Sigmoid colon (tissue), 6 donors: ENCODE measurements at regions not wholly inside any gene's neighbourhood (a gene's known extent, or its start where the extent isn't known, plus 50 kb on each side); places are given as distances from the start of the nearest gene placed in this dataset.
A peak's percentile ranks its signal among the peaks of the same experiment; 100 is the strongest.

Experiments used
- DNase-seq: peaks from one replicate; pipeline ENCODE4 v3.0.0-alpha.2; 2019
- H3K27ac ChIP-seq, 4 donors: fragments of 200-600 bp; sonication (generic); one replicate each; pipeline ENCODE4 v1.5.1; 2016 to 2019; ENCODE audit warnings: mild to moderate bottlenecking in 1 of 4
- H3K27me3 ChIP-seq, 3 donors: fragments of 200-600 bp; sonication (generic); one replicate each; pipeline ENCODE4 v1.5.1; 2019; ENCODE audit warnings: mild to moderate bottlenecking in 1 of 3
- H3K36me3 ChIP-seq, 4 donors: fragments of 200-600 bp; sonication (generic); one replicate each; pipeline ENCODE4 v1.5.1; 2016 to 2019
- H3K4me1 ChIP-seq, 4 donors: fragments of 200-600 bp; sonication (generic); one replicate each; pipeline ENCODE4 v1.5.1; 2017 to 2019
- H3K4me3 ChIP-seq, 4 donors: fragments of 200-600 bp; sonication (generic); one replicate each; pipeline ENCODE4 v1.5.1; 2017 to 2019; ENCODE audit warnings: mild to moderate bottlenecking in 2 of 4, moderate library complexity in 1 of 4
- H3K9me3 ChIP-seq, 4 donors: fragments of 200-600 bp in 3 of 4; sonication (generic) in 3 of 4; one replicate each; pipeline versions ENCODE4 v1.5.1 to v1.6.1; 2013 to 2019
- EP300 ChIP-seq, 4 donors: sonication (generic); formaldehyde crosslinking; IDR thresholded peaks; one replicate each; pipeline ENCODE4 v1.6.1; 2017; ENCODE audit warnings: antibody characterized with exemption in 4 of 4
- POLR2A ChIP-seq, 2 donors: fragments of 450-650 bp; IDR thresholded peaks; one replicate each; pipeline ENCODE4 v1.6.1; 2016; ENCODE audit warnings: antibody characterized with exemption in 2 of 2, mild to moderate bottlenecking in 2 of 2, moderate library complexity in 2 of 2
- POLR2AphosphoS5 ChIP-seq, 4 donors: sonication (generic); formaldehyde crosslinking; IDR thresholded peaks; one replicate each; pipeline ENCODE4 v1.6.1; 2017; ENCODE audit warnings: antibody characterized with exemption in 4 of 4
- WGBS, 2 donors: extraction: QIAGEN DNeasy Blood & Tissue Kit; methylation state at CpG; one replicate each; pipeline ENCODE4 v1.1.7; 2013; 5-methylcytosine and 5-hydroxymethylcytosine counted together
- intact Hi-C: fragments of 100-400 bp; cut with DNase I; formaldehyde crosslinking; loops from one replicate; pipeline ENCODE4 v1.15.1; 2023
- TF ChIP-seq, protein P1 (sequence below), 4 experiments: fragments of 450-650 bp in 3 of 4; fragments of 200-600 bp in 1 of 4; IDR thresholded peaks; one replicate each; pipeline ENCODE4 v1.5.1; 2016 to 2019; ENCODE audit warnings: antibody characterized with exemption in 4 of 4, mild to moderate bottlenecking in 3 of 4, moderate library complexity in 2 of 4
- donor health status: healthy with polysubstance abuse.
- donor health status: healthy.

DNA sequence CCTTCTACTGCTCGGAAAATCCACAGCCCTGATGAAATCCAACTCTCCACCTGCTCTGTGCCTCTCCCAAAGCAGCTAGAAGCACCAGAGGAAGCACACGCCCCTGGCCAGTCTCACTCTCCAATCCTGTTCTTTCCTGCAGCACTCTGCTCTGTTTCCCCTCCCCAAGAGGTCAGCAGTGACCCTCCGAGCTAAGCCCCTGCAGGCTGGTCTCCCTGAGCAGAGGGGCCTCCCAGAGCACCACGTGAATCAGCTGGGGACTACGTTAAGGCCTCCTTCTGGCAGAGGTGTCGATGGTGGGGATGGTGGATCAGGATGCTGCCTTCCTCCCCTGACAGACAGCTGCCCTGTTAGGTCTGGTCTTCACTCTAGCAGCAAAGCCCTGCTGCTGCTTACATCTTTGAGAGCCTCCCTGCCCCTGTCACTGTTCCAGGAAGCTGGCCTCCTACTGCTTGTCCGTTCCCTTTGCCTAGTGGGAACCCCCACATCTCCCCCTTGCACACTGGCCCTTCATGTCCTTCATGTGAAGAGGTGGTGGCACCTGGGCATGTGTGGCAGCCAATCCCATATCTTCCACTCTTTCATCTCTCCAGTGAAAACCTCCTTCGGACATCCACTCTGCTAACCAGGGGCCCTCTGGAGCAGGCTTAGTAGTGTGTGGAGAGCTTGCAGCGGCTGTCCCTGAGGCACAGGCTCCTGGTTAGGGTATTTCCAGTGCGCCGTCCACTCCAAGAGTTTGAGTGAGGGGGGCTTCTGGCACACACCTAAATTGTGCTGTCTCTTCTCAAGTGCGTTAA, 307.5 kb upstream of the HS6ST1 start:
- WGBS, 2 donors = 72 to 81% methylated on average over 12 of the region's 12 CpGs
- Histone ChIP-seq H3K4me3 (no peak overlapping the region), H3K9me3 (no peaks in the 10 kb centered on the region), H3K27me3 (no peaks in the 10 kb centered on the region), H3K27ac (no peak overlapping the region), H3K36me3 (no peaks in the 10 kb centered on the region), H3K4me1 (no peaks in the 10 kb centered on the region)
- TF ChIP-seq, protein P1, sequence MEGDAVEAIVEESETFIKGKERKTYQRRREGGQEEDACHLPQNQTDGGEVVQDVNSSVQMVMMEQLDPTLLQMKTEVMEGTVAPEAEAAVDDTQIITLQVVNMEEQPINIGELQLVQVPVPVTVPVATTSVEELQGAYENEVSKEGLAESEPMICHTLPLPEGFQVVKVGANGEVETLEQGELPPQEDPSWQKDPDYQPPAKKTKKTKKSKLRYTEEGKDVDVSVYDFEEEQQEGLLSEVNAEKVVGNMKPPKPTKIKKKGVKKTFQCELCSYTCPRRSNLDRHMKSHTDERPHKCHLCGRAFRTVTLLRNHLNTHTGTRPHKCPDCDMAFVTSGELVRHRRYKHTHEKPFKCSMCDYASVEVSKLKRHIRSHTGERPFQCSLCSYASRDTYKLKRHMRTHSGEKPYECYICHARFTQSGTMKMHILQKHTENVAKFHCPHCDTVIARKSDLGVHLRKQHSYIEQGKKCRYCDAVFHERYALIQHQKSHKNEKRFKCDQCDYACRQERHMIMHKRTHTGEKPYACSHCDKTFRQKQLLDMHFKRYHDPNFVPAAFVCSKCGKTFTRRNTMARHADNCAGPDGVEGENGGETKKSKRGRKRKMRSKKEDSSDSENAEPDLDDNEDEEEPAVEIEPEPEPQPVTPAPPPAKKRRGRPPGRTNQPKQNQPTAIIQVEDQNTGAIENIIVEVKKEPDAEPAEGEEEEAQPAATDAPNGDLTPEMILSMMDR (IDR thresholded peaks at IDR 0.05) = no peak
- TF ChIP-seq EP300 (IDR thresholded peaks at IDR 0.05) (no peak), POLR2A (IDR thresholded peaks at IDR 0.05) (no peak), POLR2AphosphoS5 (IDR thresholded peaks at IDR 0.05) (no peak)
- DNase-seq = peak; percentile 35
- intact Hi-C loops = no loop called here

DNA sequence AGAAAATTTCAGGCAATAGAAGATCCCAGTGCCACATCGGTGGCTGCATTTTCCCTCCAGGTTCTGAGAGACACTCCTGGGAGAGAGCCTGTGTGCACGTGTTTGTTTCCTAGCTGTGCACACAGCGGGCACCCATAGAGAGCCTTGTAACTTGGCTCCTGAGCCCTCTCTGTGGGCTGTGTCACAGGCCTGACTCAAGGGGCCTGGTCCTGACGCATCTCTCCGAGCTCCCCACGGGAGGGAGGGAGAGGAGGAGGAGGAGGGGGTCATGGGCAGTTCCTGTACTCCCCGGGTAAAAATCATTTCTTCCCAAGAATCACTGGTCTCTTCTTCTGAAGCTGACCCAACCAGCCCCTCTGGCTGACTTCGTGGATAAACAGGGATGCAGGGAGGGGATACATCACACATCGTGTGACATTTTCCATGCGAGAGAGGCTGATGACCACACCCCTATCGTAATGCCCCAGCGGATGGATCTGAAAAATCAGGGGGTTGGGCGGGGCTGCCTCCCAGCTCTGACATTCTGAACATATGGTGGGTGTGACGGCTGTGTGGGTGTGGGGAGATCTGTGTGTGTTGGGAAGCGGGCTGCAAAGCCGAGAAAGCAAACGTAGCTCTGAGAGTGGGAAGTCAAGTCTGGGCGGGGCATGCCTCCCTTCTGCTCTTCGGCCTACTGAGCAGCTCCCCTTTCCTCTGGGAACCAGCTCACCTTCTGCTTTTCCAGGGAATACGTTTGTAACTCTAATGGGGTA, 308.3 kb upstream of the HS6ST1 start:
- no peak for TF ChIP-seq EP300 (IDR thresholded peaks at IDR 0.05)
- TF ChIP-seq, protein P1 (IDR thresholded peaks at IDR 0.05) = no peak
- no peak for TF ChIP-seq POLR2AphosphoS5 (IDR thresholded peaks at IDR 0.05)
- TF ChIP-seq POLR2A (IDR thresholded peaks at IDR 0.05) = no peak
- Histone ChIP-seq H3K27ac (no peak overlapping the region), H3K36me3 (no peaks in the 10 kb centered on the region), H3K4me1 (no peaks in the 10 kb centered on the region), H3K4me3 (no peak overlapping the region), H3K9me3 (no peaks in the 10 kb centered on the region), H3K27me3 (no peaks in the 10 kb centered on the region)
- intact Hi-C loops = no loop called here
- peak; percentile 33 for DNase-seq
- WGBS, 2 donors = 36 to 73% methylated on average over 20 of the region's 20 CpGs

DNA sequence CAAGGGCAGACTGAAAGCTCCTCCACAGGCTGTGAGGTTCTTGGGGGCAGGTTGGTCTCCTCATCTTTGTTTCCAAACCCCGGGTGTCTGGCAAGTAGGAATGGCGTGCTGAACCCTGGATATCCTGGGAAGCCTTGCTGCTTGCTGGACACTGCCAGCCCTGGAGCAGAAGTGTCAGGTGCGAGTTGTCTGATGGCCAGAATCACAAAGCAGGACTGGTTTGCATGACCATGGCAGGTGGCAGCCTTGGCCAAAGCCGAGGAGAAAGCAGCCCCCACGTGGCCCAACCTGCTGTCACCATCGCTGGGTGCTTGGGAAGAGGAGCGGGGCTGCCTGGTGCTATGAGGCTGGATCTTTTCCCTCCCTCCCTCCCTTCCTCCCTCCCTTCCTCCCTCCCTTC, 309.5 kb upstream of the HS6ST1 start:
- Histone ChIP-seq H3K36me3 (no peaks in the 10 kb centered on the region), H3K4me3 (no peak overlapping the region), H3K9me3 (no peaks in the 10 kb centered on the region), H3K4me1 (no peaks in the 10 kb centered on the region), H3K27me3 (no peaks in the 10 kb centered on the region), H3K27ac (no peak overlapping the region)
- 80 to 90% methylated on average over 7 of the region's 7 CpGs for WGBS, 2 donors
- TF ChIP-seq POLR2AphosphoS5 (IDR thresholded peaks at IDR 0.05) (no peak), POLR2A (IDR thresholded peaks at IDR 0.05) (no peak)
- DNase-seq = peak; percentile 11
- intact Hi-C loops = no loop called here

DNA sequence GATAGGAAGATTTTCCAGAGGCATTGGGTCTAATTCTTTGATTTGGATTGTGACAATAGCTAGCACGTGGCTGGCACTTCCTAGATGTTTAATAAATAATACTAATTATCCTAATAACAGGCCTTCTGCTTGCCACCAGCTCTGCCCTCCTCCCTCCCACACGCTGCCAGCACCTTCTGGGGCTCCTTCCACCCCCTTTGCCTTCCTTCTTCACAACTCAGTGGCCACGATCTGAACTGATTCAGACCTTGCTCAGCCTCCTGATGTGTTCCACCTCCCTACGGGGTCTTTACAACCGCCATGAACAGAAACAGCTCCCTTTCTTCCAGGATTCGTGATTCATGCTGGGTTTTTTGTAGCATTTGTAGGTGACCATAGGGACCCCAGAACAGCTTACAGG, 310.3 kb upstream of the HS6ST1 start:
- H3K9me3 ChIP-seq = no peaks in the 10 kb centered on the region
- no peaks in the 10 kb centered on the region for H3K4me1 ChIP-seq
- TF ChIP-seq EP300 (IDR thresholded peaks at IDR 0.05) = no peak
- no peak for TF ChIP-seq POLR2AphosphoS5 (IDR thresholded peaks at IDR 0.05)
- no peak for TF ChIP-seq POLR2A (IDR thresholded peaks at IDR 0.05)
- TF ChIP-seq, protein P1 (IDR thresholded peaks at IDR 0.05) = no peak
- DNase-seq = peak; percentile 18
- H3K4me3 ChIP-seq = no peak overlapping the region
- no peaks in the 10 kb centered on the region for H3K27me3 ChIP-seq
- no peaks in the 10 kb centered on the region for H3K36me3 ChIP-seq
- no peak overlapping the region for H3K27ac ChIP-seq
- WGBS, 2 donors = 59 to 77% methylated on average over 6 of the region's 6 CpGs
- intact Hi-C loops = no loop called here

DNA sequence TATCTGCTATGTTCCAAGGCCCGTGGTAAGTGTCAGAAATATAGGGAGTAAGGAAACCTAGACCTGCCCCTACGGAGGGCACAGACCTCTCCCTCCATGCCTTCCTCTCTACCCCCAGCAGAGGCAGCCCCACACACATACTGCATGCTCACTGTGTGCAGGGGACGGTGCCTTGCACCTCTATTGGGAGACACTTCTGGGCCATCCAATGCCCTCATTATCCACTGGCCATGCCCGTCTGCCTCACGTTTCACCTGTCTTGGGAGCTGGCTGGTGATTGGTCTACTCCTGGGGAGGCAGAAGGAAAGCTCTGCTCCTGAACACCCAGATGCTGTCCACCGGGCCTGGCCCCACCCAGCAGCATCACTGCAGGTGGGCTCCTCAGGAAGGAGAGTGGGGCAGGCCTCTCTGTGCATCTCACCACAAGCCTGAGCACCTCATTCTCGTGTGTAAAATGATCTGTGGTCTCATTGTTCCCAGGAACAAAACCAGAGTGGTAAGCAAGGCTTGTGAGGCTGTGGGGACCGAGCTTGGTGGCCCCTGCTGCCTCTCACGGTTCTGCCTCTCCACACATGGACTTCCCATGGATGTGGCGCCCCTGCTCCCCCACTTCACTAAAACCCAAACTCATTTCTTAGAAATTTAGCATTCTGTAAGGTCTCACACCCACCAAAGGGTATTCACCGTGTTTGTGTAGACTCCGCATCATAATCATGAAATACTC, 312.5 kb upstream of the HS6ST1 start:
- H3K36me3 ChIP-seq = no peaks in the 10 kb centered on the region
- DNase-seq = peak; percentile 24
- H3K27ac ChIP-seq = no peak overlapping the region
- H3K9me3 ChIP-seq = no peaks in the 10 kb centered on the region
- TF ChIP-seq, protein P1 (IDR thresholded peaks at IDR 0.05) = no peak
- TF ChIP-seq POLR2A (IDR thresholded peaks at IDR 0.05) = no peak
- no peak for TF ChIP-seq EP300 (IDR thresholded peaks at IDR 0.05)
- no peak overlapping the region for H3K4me3 ChIP-seq
- H3K4me1 ChIP-seq = no peaks in the 10 kb centered on the region
- WGBS, 2 donors = 68 to 77% methylated on average over 12 of the region's 12 CpGs
- intact Hi-C loops = no loop called here
- no peaks in the 10 kb centered on the region for H3K27me3 ChIP-seq
